ENCODE measurements at regions not wholly inside any gene's neighbourhood (a gene's known extent, or its start where the extent isn't known, plus 50 kb on each side); places are given as distances from the start of the nearest gene placed in this dataset.

DNA sequence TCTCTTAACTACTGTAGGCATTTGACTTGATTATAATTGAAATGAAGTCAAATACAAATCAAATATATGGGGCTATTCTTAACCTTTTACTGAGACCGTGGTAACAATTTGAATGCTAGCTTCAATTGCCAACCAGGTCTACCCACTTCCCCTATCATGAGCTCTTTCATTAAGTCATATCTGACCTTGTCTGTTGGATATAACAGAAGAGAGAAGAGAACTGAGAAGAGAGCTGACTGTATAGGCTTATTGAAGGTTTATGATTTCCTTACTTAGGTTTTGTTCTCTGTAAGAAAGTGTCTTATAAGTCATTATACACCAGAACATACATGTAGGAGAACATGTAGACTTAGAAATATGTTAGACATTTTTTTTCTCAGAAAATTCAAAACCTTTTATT, 549.4 kb downstream of the COL12A1 start:
- no peak overlapping the region for H3K4me3 ChIP-seq
- no peak for DNase-seq (ENCODE audit: low spot score in 2 of 2)
- TF ChIP-seq, protein P1, sequence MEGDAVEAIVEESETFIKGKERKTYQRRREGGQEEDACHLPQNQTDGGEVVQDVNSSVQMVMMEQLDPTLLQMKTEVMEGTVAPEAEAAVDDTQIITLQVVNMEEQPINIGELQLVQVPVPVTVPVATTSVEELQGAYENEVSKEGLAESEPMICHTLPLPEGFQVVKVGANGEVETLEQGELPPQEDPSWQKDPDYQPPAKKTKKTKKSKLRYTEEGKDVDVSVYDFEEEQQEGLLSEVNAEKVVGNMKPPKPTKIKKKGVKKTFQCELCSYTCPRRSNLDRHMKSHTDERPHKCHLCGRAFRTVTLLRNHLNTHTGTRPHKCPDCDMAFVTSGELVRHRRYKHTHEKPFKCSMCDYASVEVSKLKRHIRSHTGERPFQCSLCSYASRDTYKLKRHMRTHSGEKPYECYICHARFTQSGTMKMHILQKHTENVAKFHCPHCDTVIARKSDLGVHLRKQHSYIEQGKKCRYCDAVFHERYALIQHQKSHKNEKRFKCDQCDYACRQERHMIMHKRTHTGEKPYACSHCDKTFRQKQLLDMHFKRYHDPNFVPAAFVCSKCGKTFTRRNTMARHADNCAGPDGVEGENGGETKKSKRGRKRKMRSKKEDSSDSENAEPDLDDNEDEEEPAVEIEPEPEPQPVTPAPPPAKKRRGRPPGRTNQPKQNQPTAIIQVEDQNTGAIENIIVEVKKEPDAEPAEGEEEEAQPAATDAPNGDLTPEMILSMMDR (IDR thresholded peaks at IDR 0.05), result no peak
- no peak for TF ChIP-seq POLR2A (IDR thresholded peaks at IDR 0.05)
- TF ChIP-seq POLR2AphosphoS5 (IDR thresholded peaks at IDR 0.05), result no peak
- H3K4me1 ChIP-seq, result no peaks in the 10 kb centered on the region
- no peak overlapping the region for H3K27ac ChIP-seq
- peaks cover 0 to 8% of the 10 kb centered on the region in 2 donors for H3K9me3 ChIP-seq
- H3K27me3 ChIP-seq, result no peaks in the 10 kb centered on the region
- intact Hi-C loops (cut with DNase I; ENCODE audit: low total_unique reads), result no loop called here
- H3K36me3 ChIP-seq, result no peaks in the 10 kb centered on the region

DNA sequence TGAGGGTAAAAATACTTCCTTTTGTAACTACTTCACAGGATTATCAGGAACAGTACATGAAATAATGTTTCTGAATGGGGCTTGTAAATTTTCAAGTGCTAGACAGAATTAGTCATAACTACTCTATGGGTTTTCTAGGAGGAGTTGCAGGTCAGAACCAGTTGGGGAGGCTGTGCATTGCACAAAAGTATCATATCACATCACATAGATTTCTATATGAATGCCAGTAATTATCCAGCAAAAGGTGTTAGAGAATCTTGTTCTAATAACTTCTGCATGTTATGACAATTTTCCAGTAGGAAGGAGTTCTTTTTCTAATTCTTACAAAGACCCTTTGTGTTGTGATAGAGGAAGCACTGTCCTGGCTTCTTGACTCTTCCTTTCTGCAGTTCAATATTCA, 551.6 kb downstream of the COL12A1 start:
- DNase-seq (ENCODE audit: low spot score in 2 of 2), result no peak
- intact Hi-C loops (cut with DNase I; ENCODE audit: low total_unique reads), result no loop called here
- Histone ChIP-seq H3K27ac (no peak overlapping the region), H3K4me1 (no peaks in the 10 kb centered on the region), H3K36me3 (no peaks in the 10 kb centered on the region), H3K4me3 (no peak overlapping the region), H3K27me3 (no peaks in the 10 kb centered on the region), H3K9me3 (no peaks in the 10 kb centered on the region)
- no peak for TF ChIP-seq POLR2AphosphoS5 (IDR thresholded peaks at IDR 0.05)
- TF ChIP-seq, protein P1 (IDR thresholded peaks at IDR 0.05), result no peak
- TF ChIP-seq POLR2A (IDR thresholded peaks at IDR 0.05), result no peak

GRCh38 chr6:74651948-74652842, 553.7 kb downstream of the COL12A1 start:
- Histone ChIP-seq H3K4me3 (no peak overlapping the region), H3K9me3 (no peaks in the 10 kb centered on the region), H3K27ac (no peak overlapping the region), H3K4me1 (no peaks in the 10 kb centered on the region), H3K27me3 (no peaks in the 10 kb centered on the region), H3K36me3 (no peaks in the 10 kb centered on the region)
- DNase-seq (ENCODE audit: low spot score in 2 of 2), result no peak
- intact Hi-C loops (cut with DNase I; ENCODE audit: low total_unique reads), result no loop called here
- TF ChIP-seq POLR2A (IDR thresholded peaks at IDR 0.05) (no peak), POLR2AphosphoS5 (IDR thresholded peaks at IDR 0.05) (no peak)
- TF ChIP-seq, protein P1 (IDR thresholded peaks at IDR 0.05), result no peak

DNA sequence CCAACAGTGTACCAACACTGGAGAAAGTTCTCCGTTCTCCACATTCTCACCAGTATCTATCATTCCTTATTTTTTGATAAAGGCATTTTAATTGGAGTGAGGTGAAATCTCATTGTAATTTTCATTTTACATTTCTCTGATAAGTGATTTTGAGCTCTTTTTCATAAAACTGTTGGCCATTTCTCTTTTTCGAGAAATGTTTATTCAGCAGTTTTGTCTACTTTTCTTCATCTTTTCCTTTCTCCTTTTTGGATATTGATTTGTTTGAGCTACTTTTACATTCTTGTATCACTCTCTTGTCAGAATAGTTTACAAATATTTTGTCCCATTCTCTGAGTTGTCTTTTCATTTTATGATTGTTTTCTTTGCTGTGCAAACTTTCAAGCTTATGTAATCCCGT, 555.2 kb downstream of the COL12A1 start:
- no peak for TF ChIP-seq POLR2A (IDR thresholded peaks at IDR 0.05)
- no peak for TF ChIP-seq POLR2AphosphoS5 (IDR thresholded peaks at IDR 0.05)
- TF ChIP-seq, protein P1 (IDR thresholded peaks at IDR 0.05), result no peak
- Histone ChIP-seq H3K4me1 (no peaks in the 10 kb centered on the region), H3K36me3 (no peaks in the 10 kb centered on the region), H3K27ac (no peak overlapping the region), H3K27me3 (no peaks in the 10 kb centered on the region), H3K9me3 (no peaks in the 10 kb centered on the region), H3K4me3 (no peak overlapping the region)
- DNase-seq (ENCODE audit: low spot score in 2 of 2), result no peak
- intact Hi-C loops (cut with DNase I; ENCODE audit: low total_unique reads), result no loop called here

DNA sequence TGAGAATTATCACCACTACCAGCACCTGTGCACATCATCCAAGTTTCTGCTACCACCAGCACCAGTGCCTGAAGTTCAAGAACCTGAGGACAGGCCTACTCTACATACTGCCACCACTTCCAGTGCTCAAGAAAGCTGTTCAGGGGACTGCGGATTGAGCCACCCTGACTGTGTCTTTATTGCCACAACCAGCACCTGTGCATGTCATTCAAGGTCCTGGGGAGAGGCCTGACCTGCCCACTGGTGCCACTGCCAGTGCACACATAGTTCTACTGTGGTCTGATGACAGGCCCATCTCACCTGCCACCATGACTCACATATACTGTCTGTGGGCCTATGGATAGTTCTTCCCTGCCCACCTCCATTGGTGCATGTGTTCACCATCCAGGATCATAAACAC, 559.4 kb downstream of the COL12A1 start:
- Histone ChIP-seq H3K9me3 (no peaks in the 10 kb centered on the region), H3K4me3 (no peak overlapping the region), H3K27me3 (no peaks in the 10 kb centered on the region), H3K27ac (no peak overlapping the region), H3K4me1 (no peaks in the 10 kb centered on the region), H3K36me3 (no peaks in the 10 kb centered on the region)
- intact Hi-C loops (cut with DNase I; ENCODE audit: low total_unique reads), result no loop called here
- no peak for TF ChIP-seq POLR2AphosphoS5 (IDR thresholded peaks at IDR 0.05)
- no peak for TF ChIP-seq POLR2A (IDR thresholded peaks at IDR 0.05)
- TF ChIP-seq, protein P1 (IDR thresholded peaks at IDR 0.05), result no peak
- DNase-seq (ENCODE audit: low spot score in 2 of 2), result no peak

Data from breast epithelium (tissue), 4 donors.